Dedifferentiated amniotic fluid mesenchymal stem cell (primary cell): ENCODE measurements at regions not wholly inside any gene's neighbourhood (a gene's known extent, or its start where the extent isn't known, plus 50 kb on each side); places are given as distances from the start of the nearest gene placed in this dataset.
"Not testable (repeated sequence)": the region's sequence is repeated elsewhere in the genome, so short reads cannot be mapped to it uniquely, and the experiment has no call there.

Experiments used
- DNase-seq: peaks from one replicate; pipeline ENCODE4 v3.0.0-alpha.2; 2016; ENCODE audit errors: extremely low spot score

DNA sequence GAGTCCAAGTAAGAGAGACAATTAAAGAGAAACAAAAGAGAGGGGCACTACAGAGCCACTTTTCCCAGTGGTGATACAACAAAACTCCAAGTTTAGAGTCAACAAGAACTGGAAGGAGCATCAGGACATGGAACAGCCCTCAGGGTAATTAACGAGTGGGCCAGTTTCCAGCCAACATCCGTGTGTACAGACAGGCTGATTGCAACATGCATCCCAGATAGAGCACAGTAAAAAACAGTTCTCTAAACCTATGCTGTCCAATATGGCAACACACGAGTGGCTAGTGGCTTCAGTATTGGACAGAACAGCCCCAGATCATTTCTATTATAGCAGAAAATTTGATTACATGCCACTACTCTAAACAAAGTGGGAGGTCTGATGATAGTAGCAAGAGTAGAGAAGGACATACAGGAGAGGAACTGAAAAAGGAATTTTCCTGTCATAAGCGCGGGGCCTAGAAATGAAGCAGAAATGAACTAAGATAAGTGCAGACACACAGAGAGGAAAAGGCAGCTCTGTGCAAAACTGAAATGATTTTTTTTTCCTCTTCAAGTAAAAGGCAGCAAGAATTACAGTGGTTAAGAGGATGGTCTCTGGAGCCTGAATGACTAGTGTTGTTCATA, 175.6 kb upstream of the CCNG1 start:
- DNase-seq = no peak

DNA sequence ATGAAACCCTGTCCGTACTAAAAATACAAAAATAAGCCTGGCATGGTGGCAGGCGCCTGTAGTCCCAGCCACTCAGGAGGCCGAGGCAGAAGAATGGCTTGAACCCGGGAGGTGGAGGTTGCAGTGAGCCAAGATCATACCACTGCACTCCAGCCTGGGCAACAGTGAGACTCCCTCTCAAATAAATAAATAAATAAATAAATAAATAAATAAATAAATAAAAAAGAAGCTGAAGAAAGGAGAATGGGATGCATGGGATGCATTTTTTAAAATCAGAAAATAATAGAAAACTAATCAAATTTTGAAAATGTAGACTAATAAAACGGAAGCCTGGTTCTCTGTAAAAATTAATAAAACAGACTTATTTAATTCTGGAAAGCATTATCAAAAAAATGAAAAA, 171.1 kb upstream of the CCNG1 start:
- not testable (repeated sequence) for DNase-seq

DNA sequence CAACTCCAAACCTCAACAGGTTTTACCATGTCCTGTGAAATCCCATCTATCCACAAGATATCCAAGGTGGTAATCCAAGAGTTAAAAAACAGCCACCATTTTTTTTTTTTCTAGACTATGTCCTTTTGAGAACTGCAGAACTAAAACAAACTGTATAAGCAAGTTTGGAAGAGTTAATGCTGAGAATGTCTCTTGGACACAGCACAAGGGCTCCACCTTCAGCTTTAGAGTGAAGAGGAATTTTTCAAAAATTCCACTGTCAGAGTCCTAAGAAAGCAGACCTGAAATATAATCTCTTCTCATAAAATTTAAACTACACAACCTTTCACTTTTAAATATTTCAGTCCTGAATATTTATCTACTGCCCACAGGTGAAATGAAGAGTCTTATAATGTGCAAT, 167.8 kb upstream of the CCNG1 start:
- no peak for DNase-seq

DNA sequence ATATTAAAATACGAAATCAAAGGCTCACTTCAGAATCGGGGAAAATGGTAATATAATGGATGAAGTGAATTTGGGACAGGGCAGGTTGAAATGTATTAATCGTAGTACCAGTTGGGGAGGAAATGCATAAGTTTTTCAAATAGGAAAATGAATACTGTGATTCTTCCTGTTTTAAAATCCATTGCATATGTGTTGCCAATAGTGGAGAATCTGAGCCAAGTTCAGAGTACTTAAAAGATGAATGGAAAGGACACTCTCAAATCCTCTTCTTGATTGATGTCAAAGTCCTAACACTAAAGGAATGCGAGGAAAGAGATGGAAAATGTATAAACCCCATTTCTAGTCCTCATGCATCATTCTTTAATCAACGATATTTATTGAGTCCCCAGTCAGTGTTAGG, 160.9 kb upstream of the CCNG1 start:
- no peak for DNase-seq

DNA sequence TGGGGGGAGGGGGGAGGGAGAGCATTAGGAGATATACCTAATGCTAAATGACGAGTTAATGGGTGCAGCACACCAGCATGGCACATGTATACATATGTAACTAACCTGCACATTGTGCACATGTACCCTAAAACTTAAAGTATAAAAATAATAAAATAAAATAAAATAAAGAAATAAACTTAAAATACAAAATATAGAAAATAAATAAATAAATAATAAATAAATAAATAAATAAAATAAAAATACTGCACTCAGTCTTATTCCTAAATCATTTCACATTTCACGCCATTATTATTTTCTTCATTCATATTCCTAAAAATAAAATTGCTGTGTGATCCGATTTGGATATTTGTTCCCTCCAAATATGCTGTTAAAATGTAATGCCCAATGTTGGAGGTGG, 156.5 kb upstream of the CCNG1 start:
- not testable (repeated sequence) for DNase-seq

DNA sequence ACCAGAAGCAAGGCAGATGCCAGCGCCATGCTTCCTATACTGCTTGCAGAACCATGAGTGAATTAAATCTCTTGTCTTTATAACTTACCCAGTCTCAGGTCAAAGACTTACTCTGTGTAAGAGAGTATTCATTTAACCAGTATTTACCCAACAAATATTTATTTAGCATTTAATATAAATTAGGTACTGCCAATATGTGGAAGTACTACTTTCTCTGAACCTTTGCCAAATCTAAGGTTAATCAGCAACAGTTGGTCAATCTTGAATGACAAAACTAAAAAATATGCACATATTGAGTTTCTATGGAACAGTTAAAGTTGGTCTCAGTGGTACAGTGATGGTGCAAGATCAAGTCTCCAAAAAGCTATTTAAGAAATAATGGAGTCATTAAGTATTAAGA, 155.9 kb upstream of the CCNG1 start:
- DNase-seq = no peak

- DNase-seq = no peak
These were observed 143.6 kb upstream of the CCNG1 start for GRCh38 chr5:163293836-163294235.

DNA sequence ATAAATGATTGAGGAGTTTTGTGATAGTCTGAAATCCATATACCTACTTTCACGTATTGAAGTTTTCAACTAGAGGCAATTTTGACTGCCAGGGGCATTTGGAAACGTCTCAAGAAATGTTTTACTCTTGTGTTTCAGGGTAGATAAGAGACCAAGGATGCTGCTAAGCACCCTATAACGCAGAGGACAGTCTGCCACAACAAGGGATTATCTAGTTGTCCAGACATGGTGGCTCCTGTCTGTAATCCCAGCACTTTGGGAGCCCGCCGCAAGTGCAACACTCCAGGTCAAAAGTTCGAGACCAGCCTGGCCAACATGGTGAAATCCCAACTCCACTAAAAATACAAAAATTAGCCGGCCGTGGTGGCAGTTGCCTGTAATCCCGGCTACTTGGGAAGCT, 133.7 kb upstream of the CCNG1 start:
- no peak for DNase-seq

GRCh38 chr5:163305655-163306054, 131.7 kb upstream of the CCNG1 start:
- DNase-seq = no peak

- DNase-seq = no peak
These were observed 131.0 kb upstream of the CCNG1 start for GRCh38 chr5:163306421-163306820.

DNA sequence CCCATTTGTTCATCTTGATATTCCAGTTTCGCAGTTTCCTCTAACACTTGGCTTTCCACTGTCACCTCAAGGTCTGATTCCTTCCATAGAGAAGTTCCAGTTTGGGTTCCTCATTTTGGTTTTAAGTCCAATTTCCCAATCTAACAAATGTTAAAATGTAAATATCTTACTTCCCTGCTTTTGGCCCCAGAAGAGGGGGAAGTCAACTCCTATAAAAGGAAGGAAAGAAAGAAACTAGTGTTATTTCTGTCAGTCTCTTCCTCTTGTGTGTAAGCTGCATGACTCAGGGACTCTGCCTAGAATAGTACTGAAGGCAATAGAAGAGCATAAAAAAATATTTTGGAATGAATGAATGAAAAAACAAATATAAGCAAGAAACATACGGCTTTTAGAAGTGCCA, 127.5 kb upstream of the CCNG1 start:
- no peak for DNase-seq

- DNase-seq = no peak
These were observed 126.4 kb upstream of the CCNG1 start for GRCh38 chr5:163310997-163311396.

GRCh38 chr5:163312598-163312997, 124.8 kb upstream of the CCNG1 start:
- no peak for DNase-seq

DNA sequence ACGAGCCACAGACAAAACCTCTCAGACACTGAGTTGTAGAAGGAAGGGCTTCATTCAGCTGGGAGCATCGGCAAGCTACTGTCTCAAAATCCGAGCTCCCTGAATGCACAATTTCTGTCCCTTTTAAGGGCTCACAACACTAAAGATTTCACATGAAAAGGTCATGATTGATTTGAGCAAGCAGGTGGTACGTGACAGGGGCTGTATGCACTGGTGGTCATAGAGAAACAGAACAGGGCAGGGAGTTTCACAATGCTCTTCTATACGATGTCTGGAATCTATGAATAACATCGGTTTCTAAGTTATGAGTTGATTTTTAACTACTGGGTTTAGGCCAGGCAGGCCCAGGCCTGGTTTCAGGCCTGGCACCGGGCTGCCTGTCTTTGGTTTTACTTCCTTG, 124.3 kb upstream of the CCNG1 start:
- not testable (repeated sequence) for DNase-seq

DNA sequence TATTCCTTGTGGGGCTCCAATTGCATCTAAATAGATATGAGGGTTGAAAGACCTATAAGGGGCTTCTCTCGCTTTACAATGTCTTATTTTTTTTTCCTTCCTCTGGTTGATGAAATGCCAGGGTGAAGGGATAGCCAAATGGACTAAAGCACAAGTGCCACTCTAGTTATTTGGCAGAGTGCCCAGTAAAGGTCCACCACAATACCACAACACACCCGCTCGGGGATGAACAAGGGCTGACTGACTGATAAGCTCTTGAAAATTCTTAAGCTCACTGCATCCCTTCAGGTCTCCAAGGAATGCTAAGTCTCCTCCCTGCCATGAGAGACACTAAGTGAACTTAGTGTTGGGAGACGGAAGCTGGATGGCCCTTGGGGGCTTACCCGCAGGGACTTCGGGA, 121.0 kb upstream of the CCNG1 start:
- DNase-seq = not testable (repeated sequence)

GRCh38 chr5:163318707-163319106, 118.7 kb upstream of the CCNG1 start:
- DNase-seq = no peak

DNA sequence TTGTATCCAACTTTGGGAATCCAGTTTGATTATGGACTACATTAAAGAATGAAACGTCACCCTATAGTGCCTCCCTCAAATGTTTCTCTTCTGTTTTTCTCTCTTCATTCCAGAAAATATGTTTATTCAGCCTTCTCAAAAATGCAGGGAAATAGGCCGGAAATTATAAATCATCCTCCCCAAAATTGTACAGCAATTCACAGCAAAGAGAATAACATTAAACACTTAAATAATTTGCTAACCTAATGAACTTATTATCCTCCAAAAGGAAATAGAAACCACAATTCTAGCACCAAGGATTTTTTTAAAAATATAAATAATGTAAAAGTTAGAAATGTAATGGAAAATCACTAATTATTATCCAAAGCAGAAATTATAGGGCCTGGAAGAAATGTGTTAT, 115.9 kb upstream of the CCNG1 start:
- no peak for DNase-seq

GRCh38 chr5:163330723-163331668, 106.4 kb upstream of the CCNG1 start:
- no peak for DNase-seq

DNA sequence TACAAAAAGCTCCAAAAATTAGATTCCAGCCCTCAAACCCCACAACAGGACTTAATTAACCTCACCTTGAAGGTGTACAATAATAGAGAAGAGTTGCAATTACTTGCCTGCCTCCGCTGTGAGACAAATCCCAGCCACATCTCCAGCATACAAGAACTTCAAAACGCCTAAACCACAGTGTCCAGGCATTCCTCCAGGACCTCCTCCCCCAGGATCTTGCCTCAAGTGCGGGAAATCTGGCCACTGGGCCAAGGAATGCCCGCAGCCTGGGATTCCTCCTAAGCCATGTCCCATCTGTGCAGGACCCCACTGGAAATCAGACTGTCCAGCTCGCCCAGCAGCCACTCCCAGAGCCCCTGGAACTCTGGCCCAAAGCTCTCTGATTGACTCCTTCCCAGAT, 101.3 kb upstream of the CCNG1 start:
- not testable (repeated sequence) for DNase-seq

GRCh38 chr5:163339148-163339547, 98.2 kb upstream of the CCNG1 start:
- no peak for DNase-seq

- not testable (repeated sequence) for DNase-seq
These were observed 97.0 kb upstream of the CCNG1 start for GRCh38 chr5:163340378-163340777.

- no peak for DNase-seq
These were observed 95.1 kb upstream of the CCNG1 start for GRCh38 chr5:163342306-163342705.

- DNase-seq = no peak
These were observed 92.2 kb upstream of the CCNG1 start for GRCh38 chr5:163345216-163345615.
